KG1 (cell line): ENCODE measurements at regions not wholly inside any gene's neighbourhood (a gene's known extent, or its start where the extent isn't known, plus 50 kb on each side); places are given as distances from the start of the nearest gene placed in this dataset.
"Not testable (repeated sequence)": the region's sequence is repeated elsewhere in the genome, so short reads cannot be mapped to it uniquely, and the experiment has no call there.

Source experiments
- DNase-seq: peaks from one replicate; lab custom pipeline; 2025; lab: John Stamatoyannopoulos, UW

- no peak for DNase-seq
Measured at GRCh38 chr6:103886951-103887350, 972.8 kb downstream of the HACE1 start.

DNA sequence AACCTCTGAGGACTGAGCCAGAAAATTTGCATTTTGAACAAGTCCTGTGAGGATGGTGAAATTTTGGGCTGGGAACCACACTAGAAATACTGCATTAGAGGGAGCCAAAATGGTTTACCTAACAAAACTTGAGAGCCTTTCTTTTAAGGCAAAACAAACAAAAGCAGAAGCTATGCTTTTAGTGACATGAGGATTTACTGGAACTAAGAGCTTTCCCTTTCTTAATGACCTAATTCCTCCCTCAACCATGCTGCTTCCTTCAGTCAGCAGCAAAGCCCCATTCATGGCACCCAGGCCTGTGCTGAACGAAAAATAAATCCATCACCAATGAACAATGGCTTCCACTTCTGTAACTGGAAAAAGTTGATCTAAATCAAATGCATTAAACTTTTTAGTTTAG lies 974.3 kb downstream of the HACE1 start:
- no peak for DNase-seq

DNA sequence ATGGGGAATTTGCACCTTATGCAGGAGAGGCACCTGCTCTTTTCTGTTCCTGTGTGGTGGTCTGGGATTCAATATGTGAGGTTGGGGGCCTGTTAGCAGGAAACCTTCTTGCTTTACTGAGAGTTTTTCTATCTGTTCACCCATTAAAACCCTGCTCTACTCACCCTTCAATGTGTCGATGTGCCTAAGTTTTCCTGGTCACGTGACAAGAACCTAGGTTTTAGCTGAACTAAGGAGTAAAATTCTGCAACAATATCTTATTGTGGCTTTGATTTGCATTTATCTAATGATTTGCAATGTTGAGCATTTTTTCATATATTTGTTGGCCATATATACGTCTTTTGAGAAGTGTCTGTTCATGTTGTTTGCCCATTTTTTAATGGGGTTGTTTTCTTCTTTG lies 979.9 kb downstream of the HACE1 start:
- no peak for DNase-seq

DNA sequence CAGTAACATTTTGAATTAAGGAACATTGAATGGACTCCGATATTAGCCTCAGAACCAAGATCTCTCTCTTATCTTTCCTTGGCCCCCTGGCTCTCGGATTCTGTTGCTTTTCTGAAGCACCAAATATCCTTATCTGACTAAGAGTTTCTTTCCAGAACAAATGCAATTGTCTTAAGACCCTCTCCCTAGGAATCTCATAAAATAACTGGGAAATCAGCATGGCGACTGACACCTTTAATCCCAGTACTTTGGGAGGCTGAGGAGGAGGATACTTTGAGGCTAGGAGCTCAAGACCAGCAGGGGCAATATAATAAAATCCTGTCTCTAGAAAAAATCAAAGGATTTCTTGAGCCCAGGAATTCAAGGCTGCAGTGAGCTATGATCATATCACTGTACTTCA lies 984.5 kb downstream of the HACE1 start:
- DNase-seq: no peak

GRCh38 chr6:103874575-103874974 lies 985.1 kb downstream of the HACE1 start:
- no peak for DNase-seq

GRCh38 chr6:103872678-103873077 lies 987.0 kb downstream of the HACE1 start:
- DNase-seq: no peak

- no peak for DNase-seq
Measured at GRCh38 chr6:103872233-103872632, 987.5 kb downstream of the HACE1 start.

- no peak for DNase-seq
Measured at GRCh38 chr6:103870970-103871369, 988.7 kb downstream of the HACE1 start.

DNA sequence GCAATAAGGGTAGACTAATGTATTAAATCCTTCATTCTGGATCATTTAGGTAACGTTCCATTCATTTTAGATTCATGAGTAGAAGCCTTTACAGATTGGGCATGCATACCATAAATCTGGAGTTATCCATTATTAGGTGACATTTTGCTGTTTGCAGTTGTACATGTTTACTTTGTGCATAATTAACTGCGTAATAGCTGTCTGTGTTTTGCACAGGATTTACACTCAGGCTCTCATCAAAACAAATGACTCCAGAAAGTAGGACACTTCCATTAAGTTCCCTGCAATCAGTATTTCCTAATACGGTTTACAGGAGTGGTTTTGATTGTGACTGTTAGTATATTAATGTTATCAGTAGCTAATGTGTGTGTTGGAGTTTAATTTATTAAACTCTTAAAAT lies 997.4 kb downstream of the HACE1 start:
- DNase-seq: no peak

DNA sequence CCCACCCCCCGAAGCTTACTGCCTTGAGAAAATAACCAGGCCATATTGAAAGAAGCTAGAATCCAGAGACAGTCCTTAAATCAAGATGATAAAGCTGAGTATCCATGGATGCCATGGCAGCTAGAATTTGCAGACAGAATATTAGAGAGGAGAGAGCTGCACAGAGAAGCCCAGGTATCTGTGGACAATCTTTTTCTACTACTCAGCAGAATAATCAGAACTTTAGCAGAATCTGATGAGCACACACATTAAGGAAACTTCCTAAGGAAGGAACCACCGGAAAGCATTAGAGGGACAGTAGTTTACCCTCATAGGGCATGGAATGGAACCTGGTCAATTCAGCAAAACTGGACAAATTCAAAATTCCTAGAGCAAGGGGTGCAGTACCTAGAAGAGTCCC lies 1001.7 kb downstream of the HACE1 start:
- no peak for DNase-seq

DNA sequence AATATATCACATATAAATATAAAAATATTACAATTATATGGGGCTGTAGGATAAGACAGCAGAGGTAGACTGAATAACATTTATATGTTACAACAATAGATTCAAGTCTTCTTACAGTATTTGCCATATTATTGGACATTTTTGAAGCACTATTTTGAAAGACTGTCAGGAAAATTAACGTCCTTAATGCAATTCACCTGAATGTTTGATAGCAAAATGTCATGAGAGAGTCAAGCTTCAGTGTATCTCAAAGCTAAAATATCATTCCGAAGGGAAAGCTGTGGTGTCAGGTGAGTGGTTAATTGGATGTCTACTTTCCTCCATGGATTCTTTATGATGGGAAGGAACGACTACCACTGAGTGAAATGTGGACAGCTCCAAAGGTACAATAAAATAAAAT lies 1004.0 kb downstream of the HACE1 start:
- no peak for DNase-seq

GRCh38 chr6:103854059-103854458 lies 1005.7 kb downstream of the HACE1 start:
- no peak for DNase-seq

DNA sequence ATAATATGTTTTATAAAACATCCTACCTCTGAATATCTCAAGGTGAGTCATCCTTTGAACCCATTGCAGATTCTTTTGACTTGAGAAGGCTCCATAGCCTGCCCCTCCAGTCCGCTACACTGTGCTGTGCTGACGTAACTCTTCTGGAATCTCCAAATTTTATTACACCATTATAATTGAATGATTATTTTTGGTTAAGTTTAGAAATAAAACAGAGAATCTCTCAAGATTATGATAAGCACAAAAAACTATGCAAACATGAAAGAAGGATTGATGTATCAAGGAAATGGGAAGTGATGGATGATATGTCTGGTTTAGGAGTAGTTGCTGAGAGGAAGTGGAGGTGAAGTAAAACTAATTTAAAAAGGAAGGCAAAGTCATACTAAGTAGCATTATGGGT lies 1021.3 kb downstream of the HACE1 start:
- DNase-seq: no peak

DNA sequence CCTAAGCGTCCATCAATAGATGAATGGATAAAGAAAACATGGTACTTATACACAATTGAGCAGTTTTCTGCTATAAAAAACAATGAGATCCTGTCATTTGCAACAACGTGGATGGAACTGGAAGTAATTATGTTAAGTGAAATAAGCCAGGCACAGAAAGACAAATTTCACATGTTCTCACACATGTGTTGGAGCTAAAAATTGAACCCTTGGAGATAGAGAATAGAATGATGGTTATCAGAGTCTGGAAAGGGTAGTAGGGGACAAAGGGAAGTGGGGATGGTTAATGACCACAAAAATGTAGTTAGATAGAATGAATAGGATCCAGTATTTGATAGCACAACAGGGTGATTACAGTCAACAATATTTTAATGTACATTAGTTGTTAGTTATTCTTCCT lies 1033.5 kb downstream of the HACE1 start:
- no peak for DNase-seq

GRCh38 chr6:103820148-103820547 lies 1039.6 kb downstream of the HACE1 start:
- no peak for DNase-seq

DNA sequence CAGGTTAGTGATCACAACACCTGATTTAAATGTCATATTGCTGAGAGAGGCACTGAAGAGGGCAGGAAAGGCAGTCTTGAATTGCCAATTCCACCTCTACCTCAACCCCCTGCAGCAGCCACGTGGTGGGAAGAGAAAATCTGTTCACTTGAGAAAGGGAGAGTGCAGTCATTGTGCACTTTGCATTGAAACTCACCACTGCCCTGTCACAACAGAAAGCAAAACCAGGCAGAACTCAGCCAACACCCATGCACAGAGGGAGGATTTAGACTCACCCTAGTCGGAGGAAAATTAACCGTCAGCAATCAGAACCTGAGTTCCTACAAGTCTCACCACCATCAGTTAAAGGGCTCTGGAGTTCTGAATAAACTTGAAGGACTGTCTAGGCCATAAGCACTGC lies 1040.2 kb downstream of the HACE1 start:
- DNase-seq: no peak

GRCh38 chr6:103812970-103813369 lies 1046.7 kb downstream of the HACE1 start:
- DNase-seq: no peak

DNA sequence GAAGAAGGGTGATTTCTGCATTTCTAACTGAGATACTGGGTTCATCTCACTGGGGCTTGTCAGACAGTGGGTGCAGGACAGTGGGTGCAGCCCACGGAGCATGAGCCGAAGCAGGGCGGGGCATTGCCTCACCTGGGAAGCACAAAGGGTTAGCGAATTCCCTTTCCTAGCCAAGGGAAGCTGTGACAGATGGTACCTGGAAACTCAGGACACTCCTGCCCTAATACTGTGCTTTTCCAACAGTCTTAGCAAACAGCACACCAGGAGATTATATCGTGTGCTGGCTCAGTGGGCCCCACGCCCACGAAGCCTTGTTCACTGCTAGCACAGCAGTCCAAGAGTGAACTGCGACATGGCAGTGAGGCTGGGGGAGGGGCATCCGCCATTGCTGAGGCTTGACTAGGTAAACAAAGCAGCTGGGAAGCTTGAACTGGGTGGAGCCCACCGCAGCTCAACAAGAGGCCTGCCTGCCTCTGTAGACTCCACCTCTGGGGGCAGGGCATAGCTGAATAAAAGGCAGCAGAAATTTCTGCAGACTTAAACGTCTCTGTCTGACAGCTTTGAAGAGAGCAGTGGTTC lies 1057.7 kb downstream of the HACE1 start:
- DNase-seq: not testable (repeated sequence)

DNA sequence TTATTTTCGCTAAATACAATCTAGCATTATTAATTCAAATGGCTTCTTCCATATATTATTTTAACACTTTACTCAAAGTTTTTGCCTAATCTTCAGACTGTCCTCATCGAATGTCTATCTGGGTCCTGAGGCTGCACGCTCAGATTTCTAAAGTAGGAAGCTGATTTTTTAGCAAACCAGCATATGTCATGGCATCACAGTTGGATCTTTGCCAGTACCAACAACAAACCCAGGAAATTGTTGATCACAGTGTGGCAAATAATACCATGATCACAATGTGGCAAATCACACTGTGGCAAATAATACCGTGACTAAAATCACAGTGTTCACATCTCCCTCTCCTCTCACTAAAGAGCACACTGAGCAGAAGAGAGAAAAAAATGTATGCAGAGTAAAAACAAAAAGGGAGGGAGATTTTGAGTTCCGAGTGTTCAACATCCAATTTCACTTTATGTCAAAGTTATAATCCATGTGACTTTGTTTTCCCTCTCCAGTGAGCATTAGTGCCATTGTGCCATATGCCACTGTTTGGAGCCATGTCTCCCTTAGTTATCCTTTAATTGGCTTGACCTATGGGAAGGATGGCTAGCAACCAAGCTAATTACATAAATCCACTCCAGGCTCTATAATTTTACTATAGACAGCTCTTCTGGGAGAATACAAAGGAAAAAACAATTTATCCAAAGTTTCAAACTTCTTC lies 1059.6 kb downstream of the HACE1 start:
- no peak for DNase-seq

- no peak for DNase-seq
Measured at GRCh38 chr6:103798166-103798565, 1061.6 kb downstream of the HACE1 start.

DNA sequence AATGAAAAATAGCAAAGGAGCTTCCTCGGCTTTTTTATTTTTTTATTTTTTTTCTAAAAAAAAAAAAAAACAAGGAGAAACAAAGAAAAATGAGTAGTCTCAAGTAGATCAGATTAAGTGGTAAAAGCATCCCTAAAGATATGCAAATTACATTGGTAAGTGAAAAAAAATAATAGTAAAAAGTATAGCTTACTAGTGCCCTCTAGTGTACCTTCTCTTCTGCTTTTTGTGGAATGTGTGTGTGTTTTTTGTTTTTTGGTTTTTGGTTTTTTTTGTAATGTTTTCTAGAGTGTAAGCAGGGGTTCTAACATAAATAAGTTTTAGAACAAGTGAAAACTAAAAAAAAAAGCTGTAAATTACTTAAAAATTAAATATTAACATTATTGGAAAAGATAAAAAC lies 1062.0 kb downstream of the HACE1 start:
- no peak for DNase-seq

- no peak for DNase-seq
Measured at GRCh38 chr6:103791458-103791857, 1068.3 kb downstream of the HACE1 start.

GRCh38 chr6:103784117-103784516 lies 1075.6 kb downstream of the HACE1 start:
- DNase-seq: no peak

DNA sequence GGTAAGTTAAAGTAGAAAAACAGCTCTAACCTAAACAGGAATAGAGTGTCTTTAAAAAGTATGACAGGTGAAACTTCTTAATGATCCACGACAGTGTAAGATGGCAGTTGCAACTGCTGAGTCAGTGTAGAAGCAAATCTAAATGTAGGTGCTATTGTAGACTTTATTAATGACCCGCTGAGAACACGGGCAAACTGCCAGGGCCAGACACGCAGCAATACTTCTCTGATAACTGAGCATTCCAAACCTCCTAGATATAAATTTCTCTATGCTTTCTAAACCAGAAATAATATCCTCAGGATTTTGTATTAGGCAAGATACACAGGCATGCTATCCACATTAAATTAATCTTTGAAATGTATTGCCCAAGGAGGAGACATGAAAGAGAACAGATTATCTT lies 1076.4 kb downstream of the HACE1 start:
- no peak for DNase-seq
